HG03354 (cell line): ENCODE measurements at regions not wholly inside any gene's neighbourhood (a gene's known extent, or its start where the extent isn't known, plus 50 kb on each side); places are given as distances from the start of the nearest gene placed in this dataset.

Source experiments
- ATAC-seq: cut with Tn5 transposase; IDR thresholded peaks from one replicate; pipeline ENCODE4 v1.9.1; 2021; ENCODE audit warnings: mild to moderate bottlenecking; ENCODE audit not compliant: unreplicated experiment, poor library complexity, severe bottlenecking

- no peak for ATAC-seq
Observed at GRCh38 chr12:124420996-124421674, 126.2 kb downstream of the RFLNA start.

- no peak for ATAC-seq
Observed at GRCh38 chr12:124420041-124420995, 125.4 kb downstream of the RFLNA start.

- ATAC-seq, result no peak
Observed at GRCh38 chr12:124419292-124420040, 124.6 kb downstream of the RFLNA start.

- ATAC-seq, result no peak
Observed at GRCh38 chr12:124418791-124419190, 123.9 kb downstream of the RFLNA start.

- ATAC-seq, result no peak
Observed at GRCh38 chr12:124418156-124418555, 123.3 kb downstream of the RFLNA start.

GRCh38 chr12:124416516-124417395 lies 121.9 kb downstream of the RFLNA start:
- ATAC-seq, result no peak

GRCh38 chr12:124415064-124415463 lies 120.2 kb downstream of the RFLNA start:
- no peak for ATAC-seq

GRCh38 chr12:124413915-124414314 lies 119.0 kb downstream of the RFLNA start:
- no peak for ATAC-seq

GRCh38 chr12:124413401-124413800 lies 118.5 kb downstream of the RFLNA start:
- no peak for ATAC-seq

GRCh38 chr12:124412646-124413015 lies 117.7 kb downstream of the RFLNA start:
- no peak for ATAC-seq

GRCh38 chr12:124411953-124412645 lies 117.2 kb downstream of the RFLNA start:
- ATAC-seq, result no peak

GRCh38 chr12:124411281-124411878 lies 116.5 kb downstream of the RFLNA start:
- ATAC-seq, result no peak

- no peak for ATAC-seq
Observed at GRCh38 chr12:124410354-124411175, 115.7 kb downstream of the RFLNA start.

GRCh38 chr12:124408822-124409517 lies 114.1 kb downstream of the RFLNA start:
- ATAC-seq, result no peak

GRCh38 chr12:124407074-124407473 lies 112.2 kb downstream of the RFLNA start:
- no peak for ATAC-seq

- ATAC-seq, result no peak
Observed at GRCh38 chr12:124406043-124406442, 111.2 kb downstream of the RFLNA start.

- no peak for ATAC-seq
Observed at GRCh38 chr12:124405592-124405991, 110.7 kb downstream of the RFLNA start.
